Gastroesophageal sphincter (tissue), 4 donors: ENCODE measurements at regions not wholly inside any gene's neighbourhood (a gene's known extent, or its start where the extent isn't known, plus 50 kb on each side); places are given as distances from the start of the nearest gene placed in this dataset.

ENCODE experiments used
- ATAC-seq: fragments of 150-250 bp; one replicate; pipeline ENCODE4 v1.9.1; 2016; ENCODE audit warnings: mild to moderate bottlenecking, moderate library complexity
- H3K27ac ChIP-seq, 4 donors: fragments of 200-600 bp; sonication (generic) in 3 of 4; 1 replicate in 3 of 4; 2 replicates in 1 of 4; pipeline ENCODE4 v1.5.1; 2016 to 2019
- H3K27me3 ChIP-seq: fragments of 200-600 bp; sonication (generic); one replicate; pipeline ENCODE4 v1.5.1; 2019
- H3K36me3 ChIP-seq, 2 donors: fragments of 200-600 bp; sonication (generic); one replicate each; pipeline ENCODE4 v1.5.1; 2019; ENCODE audit warnings: control low read depth in 1 of 2
- H3K4me1 ChIP-seq, 3 donors: fragments of 200-600 bp; sonication (generic); 1 replicate in 2 of 3; 2 replicates in 1 of 3; pipeline ENCODE4 v1.5.1; 2016 to 2019; ENCODE audit warnings: control low read depth in 2 of 3
- H3K4me3 ChIP-seq, 2 donors: fragments of 200-600 bp; sonication (generic); one replicate each; pipeline ENCODE4 v1.5.1; 2019; ENCODE audit warnings: mild to moderate bottlenecking in 1 of 2, moderate library complexity in 1 of 2
- H3K9me3 ChIP-seq, 3 donors: fragments of 200-600 bp; sonication (generic); one replicate each; pipeline ENCODE4 v1.5.1; 2017 to 2019; ENCODE audit warnings: control low read depth in 2 of 3
- CTCF ChIP-seq, 4 experiments: fragments of 200-600 bp in 2 of 4; fragments of 450-650 bp in 2 of 4; sonication (generic) in 1 of 4; IDR thresholded peaks; one replicate each; pipeline ENCODE4 v1.5.1; 2017 to 2019; ENCODE audit warnings: antibody characterized with exemption in 4 of 4, mild to moderate bottlenecking in 2 of 4, moderate library complexity in 2 of 4
- EP300 ChIP-seq: sonication (generic); formaldehyde crosslinking; IDR thresholded peaks from one replicate; pipeline ENCODE4 v1.6.1; 2017; ENCODE audit warnings: antibody characterized with exemption, mild to moderate bottlenecking
- POLR2A ChIP-seq, 2 donors: fragments of 450-650 bp; IDR thresholded peaks; one replicate each; pipeline ENCODE4 v1.6.1; 2017; ENCODE audit warnings: antibody characterized with exemption in 2 of 2, mild to moderate bottlenecking in 2 of 2, moderate library complexity in 1 of 2
- POLR2AphosphoS5 ChIP-seq: sonication (generic); formaldehyde crosslinking; IDR thresholded peaks from one replicate; pipeline ENCODE4 v1.6.1; 2017; ENCODE audit warnings: antibody characterized with exemption
- WGBS, 2 donors: methylation state at CpG; one replicate each; pipeline ENCODE4 v1.1.5; 2018; ENCODE audit warnings: low coverage in 1 of 2; 5-methylcytosine and 5-hydroxymethylcytosine counted together

GRCh38 chr6:27059621-27060425, 187.7 kb upstream of the PRSS16 start:
- Histone ChIP-seq H3K4me1 (no peaks in the 10 kb centered on the region), H3K4me3 (no peak overlapping the region), H3K27me3 (no peaks in the 10 kb centered on the region), H3K9me3 (no peaks in the 10 kb centered on the region), H3K27ac (no peak overlapping the region), H3K36me3 (no peaks in the 10 kb centered on the region)
- no peak for TF ChIP-seq POLR2AphosphoS5
- TF ChIP-seq POLR2A (IDR thresholded peaks at IDR 0.05): no peak
- TF ChIP-seq EP300: no peak
- TF ChIP-seq CTCF (IDR thresholded peaks at IDR 0.05): no peak
- 17 to 24% methylated on average over 8 to 10 of the region's 10 CpGs for WGBS, 2 donors
- no peak for ATAC-seq

- H3K4me3 ChIP-seq: no peak overlapping the region
- no peak for ATAC-seq
- H3K4me1 ChIP-seq: no peaks in the 10 kb centered on the region
- no peak overlapping the region for H3K27ac ChIP-seq
- H3K9me3 ChIP-seq: no peaks in the 10 kb centered on the region
- WGBS, 2 donors: 87 to 97% methylated on average over 3 of the region's 3 CpGs
- no peaks in the 10 kb centered on the region for H3K27me3 ChIP-seq
- TF ChIP-seq EP300: no peak
- TF ChIP-seq POLR2A (IDR thresholded peaks at IDR 0.05): no peak
- TF ChIP-seq POLR2AphosphoS5: no peak
- TF ChIP-seq CTCF (IDR thresholded peaks at IDR 0.05): no peak
- H3K36me3 ChIP-seq: no peaks in the 10 kb centered on the region
Measured at GRCh38 chr6:27061235-27061993, 186.1 kb upstream of the PRSS16 start.

DNA sequence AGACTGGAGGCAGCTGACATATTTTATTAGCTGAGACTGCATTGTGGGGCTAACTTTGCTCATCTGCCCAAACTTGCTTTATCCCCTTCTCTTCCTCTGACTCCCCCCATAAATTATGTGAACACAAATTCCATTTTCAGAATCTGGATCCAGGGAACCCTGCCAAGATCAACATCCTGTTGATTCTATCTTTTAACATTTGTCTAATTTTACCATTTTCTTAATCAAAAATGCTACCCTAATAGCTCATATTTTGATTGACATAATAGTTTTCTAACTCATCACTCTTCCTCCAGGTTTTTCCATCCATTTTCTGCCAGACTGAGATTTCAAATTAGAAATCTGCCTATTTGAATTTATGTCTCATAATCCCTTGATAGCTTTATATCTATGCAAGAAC, 184.7 kb upstream of the PRSS16 start:
- Histone ChIP-seq H3K9me3 (no peaks in the 10 kb centered on the region), H3K27me3 (no peaks in the 10 kb centered on the region), H3K36me3 (no peaks in the 10 kb centered on the region), H3K4me1 (no peaks in the 10 kb centered on the region), H3K27ac (no peak overlapping the region), H3K4me3 (no peak overlapping the region)
- TF ChIP-seq EP300 (no peak), POLR2A (IDR thresholded peaks at IDR 0.05) (no peak), CTCF (IDR thresholded peaks at IDR 0.05) (no peak), POLR2AphosphoS5 (no peak)
- ATAC-seq: no peak

DNA sequence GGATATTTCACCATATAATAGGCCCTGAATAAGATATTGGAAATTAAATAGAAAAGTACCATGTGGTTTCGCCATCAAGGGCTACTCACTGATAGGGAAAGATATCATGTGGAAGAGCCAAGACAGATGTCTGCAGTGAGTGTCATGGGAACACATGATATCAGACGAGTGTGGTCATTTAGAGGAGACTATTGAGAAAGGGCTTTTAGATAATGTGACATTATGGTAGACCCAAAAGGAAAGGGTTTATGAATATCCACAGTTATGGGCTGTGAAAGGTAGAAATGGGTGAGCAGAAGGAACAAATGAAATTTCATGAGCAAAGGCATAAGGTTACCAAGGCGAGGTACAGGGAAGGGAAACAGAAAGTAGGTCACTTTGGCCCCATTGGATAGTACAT, 182.3 kb upstream of the PRSS16 start:
- no peak for TF ChIP-seq POLR2AphosphoS5
- no peak for TF ChIP-seq POLR2A (IDR thresholded peaks at IDR 0.05)
- no peak for TF ChIP-seq EP300
- no peak for TF ChIP-seq CTCF (IDR thresholded peaks at IDR 0.05)
- 78 to 86% methylated on average over 3 of the region's 3 CpGs for WGBS, 2 donors
- H3K4me1 ChIP-seq: no peaks in the 10 kb centered on the region
- no peak overlapping the region for H3K4me3 ChIP-seq
- no peaks in the 10 kb centered on the region for H3K9me3 ChIP-seq
- H3K27me3 ChIP-seq: no peaks in the 10 kb centered on the region
- no peaks in the 10 kb centered on the region for H3K36me3 ChIP-seq
- no peak for ATAC-seq
- H3K27ac ChIP-seq: no peak overlapping the region

DNA sequence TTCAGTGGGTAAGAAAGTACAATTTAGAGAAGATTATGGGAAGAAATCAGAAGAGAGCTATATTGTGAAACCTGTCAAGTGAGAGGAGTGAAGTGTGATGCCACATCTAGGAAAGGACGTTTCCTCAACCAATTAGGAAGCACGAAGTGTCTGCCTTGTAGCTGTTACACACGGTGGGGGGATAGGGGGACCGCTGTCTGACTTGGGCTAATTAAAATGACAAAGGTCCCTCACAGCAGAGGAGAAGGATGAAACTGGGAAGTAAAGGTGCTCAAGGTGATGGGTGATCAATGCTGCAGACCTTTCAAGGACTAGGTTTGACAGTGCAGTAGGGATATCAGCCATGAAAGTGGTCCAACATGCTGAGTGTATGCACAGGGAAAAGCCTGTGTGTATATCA, 181.1 kb upstream of the PRSS16 start:
- TF ChIP-seq CTCF (IDR thresholded peaks at IDR 0.05) (no peak), POLR2A (IDR thresholded peaks at IDR 0.05) (no peak), EP300 (no peak), POLR2AphosphoS5 (no peak)
- no peak overlapping the region for H3K4me3 ChIP-seq
- WGBS, 2 donors: 21% methylated on average over 4 of the region's 4 CpGs; no CpG with 5 or more reads in 1 of the 2 donors
- H3K27me3 ChIP-seq: no peaks in the 10 kb centered on the region
- H3K27ac ChIP-seq: no peak overlapping the region
- ATAC-seq: no peak
- no peaks in the 10 kb centered on the region for H3K36me3 ChIP-seq
- no peaks in the 10 kb centered on the region for H3K9me3 ChIP-seq
- H3K4me1 ChIP-seq: no peaks in the 10 kb centered on the region
